Astrocyte of the cerebellum (primary cell): ENCODE measurements at regions not wholly inside any gene's neighbourhood (a gene's known extent, or its start where the extent isn't known, plus 50 kb on each side); places are given as distances from the start of the nearest gene placed in this dataset.
"Not testable (repeated sequence)": the region's sequence is repeated elsewhere in the genome, so short reads cannot be mapped to it uniquely, and the experiment has no call there.

Source experiments
- DNase-seq: peaks from one replicate; pipeline ENCODE4 v3.0.0-alpha.2; 2011; ENCODE audit warnings: low read depth
- H3K4me3 ChIP-seq: 2 replicates; pipeline ENCODE4 v1.5.1; 2011; ENCODE audit warnings: mild to moderate bottlenecking, low read depth, low read length, moderate library complexity
- CTCF ChIP-seq: IDR thresholded peaks from 2 replicates; pipeline ENCODE4 v1.5.1; 2012; ENCODE audit warnings: low read length, low read depth, moderate library complexity, mild to moderate bottlenecking; ENCODE audit errors: missing control alignments
- in situ Hi-C: cut with HindIII; loops from 2 replicates; pipeline ENCODE4 v1.10.0; 2017; ENCODE audit warnings: low sequenced_read_pairs

- H3K4me3 ChIP-seq: no peak overlapping the region
These were observed 237.2 kb upstream of the ID4 start for GRCh38 chr6:19599796-19600464.

GRCh38 chr6:19602434-19603013, 234.6 kb upstream of the ID4 start:
- in situ Hi-C loops: no loop called here
- no peak for TF ChIP-seq CTCF

More at GRCh38 chr6:19599796-19600464, 237.2 kb upstream of the ID4 start:
- in situ Hi-C loops: no loop called here
- TF ChIP-seq CTCF: no peak
- no peak for DNase-seq

GRCh38 chr6:19603721-19604120, 233.4 kb upstream of the ID4 start:
- no peak for TF ChIP-seq CTCF

More at GRCh38 chr6:19602434-19603013, 234.6 kb upstream of the ID4 start:
- DNase-seq: no peak
- H3K4me3 ChIP-seq: no peak overlapping the region

GRCh38 chr6:19605624-19606023, 231.5 kb upstream of the ID4 start:
- DNase-seq: no peak
- TF ChIP-seq CTCF: no peak
- in situ Hi-C loops: no loop called here
- no peak overlapping the region for H3K4me3 ChIP-seq

More at GRCh38 chr6:19603721-19604120, 233.4 kb upstream of the ID4 start:
- no peak overlapping the region for H3K4me3 ChIP-seq
- in situ Hi-C loops: no loop called here
- no peak for DNase-seq

- DNase-seq: no peak
- no peak overlapping the region for H3K4me3 ChIP-seq
- in situ Hi-C loops: no loop called here
- no peak for TF ChIP-seq CTCF
These were observed 228.6 kb upstream of the ID4 start for GRCh38 chr6:19608546-19608945.

GRCh38 chr6:19609972-19610641, 227.1 kb upstream of the ID4 start:
- H3K4me3 ChIP-seq: no peak overlapping the region
- in situ Hi-C loops: no loop called here
- TF ChIP-seq CTCF: no peak
- DNase-seq: no peak

- DNase-seq, H3K4me3 ChIP-seq, in situ Hi-C loops: not testable (repeated sequence)
These were observed 224.3 kb upstream of the ID4 start for GRCh38 chr6:19612672-19613466.
